ENCODE measurements at regions not wholly inside any gene's neighbourhood (a gene's known extent, or its start where the extent isn't known, plus 50 kb on each side); places are given as distances from the start of the nearest gene placed in this dataset.
"Not testable (repeated sequence)": the region's sequence is repeated elsewhere in the genome, so short reads cannot be mapped to it uniquely, and the experiment has no call there.

DNA sequence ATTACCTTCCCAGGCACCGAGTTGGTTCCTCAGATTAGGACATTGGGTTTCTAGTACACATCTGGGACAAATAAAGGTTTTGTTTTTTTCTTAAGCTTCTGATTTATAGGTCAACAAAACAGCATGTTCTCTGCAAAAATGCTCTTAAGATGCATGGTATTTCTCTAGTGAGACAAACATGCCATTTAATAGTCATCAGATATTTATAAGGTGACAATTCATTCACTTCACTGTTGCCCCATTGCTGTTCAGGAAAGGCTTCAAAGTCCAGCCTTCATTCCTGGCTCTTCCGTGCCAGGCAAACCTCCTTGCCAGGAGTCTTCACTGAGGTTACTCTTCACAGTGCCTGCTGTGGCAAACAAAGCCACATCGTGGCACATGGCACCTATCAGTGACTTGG lies 156.3 kb upstream of the FNDC3A start:
- peaks cover 8% of the 10 kb centered on the region for H3K27me3 Mint-ChIP-seq (ENCODE audit: low read depth)
- H3K4me3 Mint-ChIP-seq = no peak overlapping the region
- H3K27ac Mint-ChIP-seq = no peak overlapping the region
- H3K36me3 Mint-ChIP-seq (ENCODE audit: low read depth) = no peaks in the 10 kb centered on the region
- no peaks in the 10 kb centered on the region for H3K9me3 Mint-ChIP-seq
- H3K4me1 Mint-ChIP-seq (ENCODE audit: low read depth) = peaks cover 10% of the 10 kb centered on the region
- DNase-seq (ENCODE audit: low spot score) = no peak

DNA sequence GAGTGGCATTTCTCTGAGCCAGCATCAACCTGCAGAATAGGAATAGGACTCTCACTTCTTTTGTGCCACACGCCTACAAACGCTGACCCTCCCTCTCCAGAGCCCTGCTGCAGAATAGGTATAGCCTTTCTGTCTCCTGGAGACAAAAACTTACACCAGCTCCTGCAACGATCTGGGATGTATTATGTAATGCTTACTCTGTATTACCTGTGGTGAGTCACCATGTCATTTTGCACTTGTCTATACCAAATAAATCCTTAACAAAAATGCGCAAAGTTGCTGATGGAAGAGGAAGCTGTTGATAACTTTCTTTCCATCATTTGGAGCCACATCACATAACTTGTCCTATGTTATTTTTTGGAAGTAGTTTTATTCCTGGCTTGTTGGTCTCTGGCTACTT lies 155.8 kb upstream of the FNDC3A start:
- Mint-ChIP-seq H3K27ac (no peak overlapping the region), H3K4me1 (ENCODE audit: low read depth) (peaks cover 10% of the 10 kb centered on the region), H3K27me3 (ENCODE audit: low read depth) (peaks cover 8% of the 10 kb centered on the region), H3K4me3 (no peak overlapping the region), H3K36me3 (ENCODE audit: low read depth) (no peaks in the 10 kb centered on the region), H3K9me3 (no peaks in the 10 kb centered on the region)
- DNase-seq (ENCODE audit: low spot score) = no peak

DNA sequence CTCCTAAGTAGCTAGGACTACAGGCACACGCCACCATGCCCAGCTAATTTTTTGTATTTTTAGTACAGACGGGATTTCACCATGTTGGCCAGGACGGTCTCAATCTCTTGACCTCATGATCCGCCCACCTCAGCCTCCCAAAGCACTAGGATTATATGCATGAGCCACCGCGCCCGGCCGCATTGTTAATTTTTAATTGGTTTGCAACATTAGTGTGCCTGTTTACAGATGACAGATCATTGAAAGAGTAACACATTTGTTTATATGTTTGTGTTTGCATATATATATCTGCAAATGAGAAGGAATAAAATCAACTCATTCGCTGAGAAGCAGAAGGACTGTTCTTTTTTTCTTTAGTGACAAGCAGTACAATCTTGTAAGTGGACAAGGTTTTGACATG lies 152.2 kb upstream of the FNDC3A start:
- not testable (repeated sequence) for DNase-seq (ENCODE audit: low spot score); H3K27ac Mint-ChIP-seq; H3K36me3 Mint-ChIP-seq (ENCODE audit: low read depth); H3K4me1 Mint-ChIP-seq (ENCODE audit: low read depth); H3K27me3 Mint-ChIP-seq (ENCODE audit: low read depth); H3K4me3 Mint-ChIP-seq
- H3K9me3 Mint-ChIP-seq = peaks cover 12% of the 10 kb centered on the region

DNA sequence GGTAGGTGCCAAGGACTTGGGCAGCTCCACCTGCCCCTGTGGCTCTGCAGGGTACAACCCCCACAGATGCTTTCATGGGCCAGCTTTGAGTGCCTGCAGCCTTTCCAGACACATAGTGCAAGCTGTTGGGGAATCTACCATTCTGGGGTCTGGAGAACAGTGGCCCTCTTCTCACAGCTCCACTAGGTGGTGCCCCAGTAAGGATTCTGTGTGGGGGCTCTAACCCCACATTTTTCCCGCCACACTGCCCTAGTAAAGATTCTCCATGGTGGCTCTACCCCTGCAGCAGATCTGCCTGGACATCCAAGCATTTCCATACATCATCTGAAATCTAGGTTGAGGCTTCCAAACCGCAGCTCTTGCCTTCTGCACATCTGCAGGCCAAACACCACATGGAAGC lies 149.7 kb upstream of the FNDC3A start:
- H3K27me3 Mint-ChIP-seq (ENCODE audit: low read depth) = peaks cover 2% of the 10 kb centered on the region
- peaks cover 12% of the 10 kb centered on the region for H3K9me3 Mint-ChIP-seq
- H3K4me3 Mint-ChIP-seq = no peak overlapping the region
- H3K4me1 Mint-ChIP-seq (ENCODE audit: low read depth) = peaks cover 10% of the 10 kb centered on the region
- H3K27ac Mint-ChIP-seq = no peak overlapping the region
- peaks cover 4% of the 10 kb centered on the region for H3K36me3 Mint-ChIP-seq (ENCODE audit: low read depth)
- no peak for DNase-seq (ENCODE audit: low spot score)

DNA sequence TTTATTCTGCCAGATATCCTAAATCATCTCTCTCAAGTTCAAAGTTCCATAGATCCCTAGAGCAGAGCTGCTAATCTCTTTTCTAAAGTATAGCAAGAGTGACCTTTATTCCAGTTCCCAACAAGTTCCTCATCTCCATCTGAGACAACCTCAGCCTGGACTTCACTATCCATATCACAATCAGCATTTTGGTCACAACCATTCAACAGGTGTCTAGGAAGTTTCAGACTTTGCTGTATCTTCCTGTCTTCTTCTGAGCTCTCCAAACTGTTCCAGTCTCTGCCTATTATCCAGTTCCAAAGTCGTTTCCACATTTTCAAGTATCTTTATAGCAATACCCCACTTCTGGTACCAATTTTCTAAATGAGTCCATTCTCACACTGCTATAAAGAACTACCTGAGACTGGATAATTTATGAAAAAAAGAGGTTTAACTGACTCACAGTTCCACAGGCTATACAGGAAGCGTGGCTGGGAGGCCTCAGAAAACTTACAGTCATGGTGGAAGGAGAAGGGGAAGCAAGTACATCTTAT lies 148.7 kb upstream of the FNDC3A start:
- peaks cover 12% of the 10 kb centered on the region for H3K9me3 Mint-ChIP-seq
- H3K4me3 Mint-ChIP-seq; H3K27ac Mint-ChIP-seq; H3K27me3 Mint-ChIP-seq (ENCODE audit: low read depth); DNase-seq (ENCODE audit: low spot score); H3K36me3 Mint-ChIP-seq (ENCODE audit: low read depth): not testable (repeated sequence)
- peaks cover 12% of the 10 kb centered on the region for H3K4me1 Mint-ChIP-seq (ENCODE audit: low read depth)

DNA sequence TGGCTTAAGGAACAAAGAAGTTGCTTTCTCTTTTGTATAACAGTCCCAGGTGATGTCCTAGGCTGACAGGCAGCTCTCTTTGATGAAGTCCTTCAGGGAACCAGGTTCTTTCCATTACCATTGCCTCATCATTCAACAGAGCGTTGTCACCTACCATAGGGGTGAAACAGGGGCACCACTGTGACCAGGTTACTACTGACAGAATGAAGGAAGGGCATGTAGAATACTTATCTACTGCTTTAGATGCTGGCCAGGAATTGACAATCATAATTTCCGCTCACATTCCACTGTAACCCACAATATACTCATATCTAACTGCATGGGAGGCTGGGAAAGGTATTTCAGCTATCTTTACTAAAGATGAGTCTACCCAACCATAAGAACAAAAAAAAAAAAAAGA lies 148.0 kb upstream of the FNDC3A start:
- H3K27ac Mint-ChIP-seq = no peak overlapping the region
- H3K9me3 Mint-ChIP-seq = peaks cover 19% of the 10 kb centered on the region
- peaks cover 4% of the 10 kb centered on the region for H3K36me3 Mint-ChIP-seq (ENCODE audit: low read depth)
- peaks cover 2% of the 10 kb centered on the region for H3K27me3 Mint-ChIP-seq (ENCODE audit: low read depth)
- peaks cover 12% of the 10 kb centered on the region for H3K4me1 Mint-ChIP-seq (ENCODE audit: low read depth)
- DNase-seq (ENCODE audit: low spot score) = no peak
- H3K4me3 Mint-ChIP-seq = no peak overlapping the region

DNA sequence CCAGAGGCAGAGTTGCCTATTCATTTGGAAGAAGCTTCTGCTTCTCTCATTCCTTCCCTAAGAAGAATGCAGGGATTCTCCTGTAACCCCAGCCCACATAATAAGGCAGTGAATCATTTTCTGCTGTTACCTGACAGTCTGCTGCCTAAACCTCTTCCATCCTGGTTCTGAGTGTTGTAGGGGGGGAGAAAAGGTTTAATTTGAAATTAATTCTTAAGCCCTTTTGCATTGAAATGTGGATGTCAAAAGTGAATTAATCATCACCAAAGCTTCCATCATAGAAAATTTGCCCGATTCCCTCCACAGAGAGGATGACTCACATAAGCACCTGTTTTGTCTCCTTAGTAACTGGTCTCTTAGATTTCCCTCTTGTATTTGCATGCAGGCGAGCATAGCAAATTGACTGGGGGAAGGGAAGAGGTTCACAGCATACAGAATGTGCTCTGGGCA lies 146.7 kb upstream of the FNDC3A start:
- Mint-ChIP-seq H3K36me3 (ENCODE audit: low read depth) (peaks cover 4% of the 10 kb centered on the region), H3K4me1 (ENCODE audit: low read depth) (peaks cover 12% of the 10 kb centered on the region), H3K4me3 (no peak overlapping the region), H3K27ac (no peak overlapping the region), H3K9me3 (peaks cover 19% of the 10 kb centered on the region), H3K27me3 (ENCODE audit: low read depth) (peaks cover 2% of the 10 kb centered on the region)
- DNase-seq (ENCODE audit: low spot score) = no peak

DNA sequence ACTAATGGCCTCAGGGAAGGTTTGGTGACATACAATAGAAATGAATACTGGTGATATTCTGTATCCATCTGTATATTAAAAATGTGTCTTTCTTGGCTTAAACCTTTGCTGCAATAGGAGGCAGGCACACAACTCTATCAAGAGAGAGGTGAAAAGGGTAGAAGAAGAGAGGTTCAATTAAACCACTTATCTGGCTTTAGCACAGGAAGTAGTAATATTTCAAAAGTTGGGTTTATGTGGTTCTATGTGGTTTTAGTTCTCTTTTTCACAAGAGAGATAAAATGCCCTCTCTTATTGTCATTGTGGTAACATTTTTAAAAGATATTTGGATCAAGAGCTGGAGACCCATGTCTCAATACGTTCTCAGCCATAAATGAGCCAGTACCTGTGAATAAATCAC lies 146.2 kb upstream of the FNDC3A start:
- H3K36me3 Mint-ChIP-seq (ENCODE audit: low read depth) = peaks cover 4% of the 10 kb centered on the region
- peaks cover 19% of the 10 kb centered on the region for H3K9me3 Mint-ChIP-seq
- H3K27ac Mint-ChIP-seq = no peak overlapping the region
- DNase-seq (ENCODE audit: low spot score) = no peak
- H3K4me1 Mint-ChIP-seq (ENCODE audit: low read depth) = peaks cover 12% of the 10 kb centered on the region
- no peak overlapping the region for H3K4me3 Mint-ChIP-seq
- peaks cover 2% of the 10 kb centered on the region for H3K27me3 Mint-ChIP-seq (ENCODE audit: low read depth)

DNA sequence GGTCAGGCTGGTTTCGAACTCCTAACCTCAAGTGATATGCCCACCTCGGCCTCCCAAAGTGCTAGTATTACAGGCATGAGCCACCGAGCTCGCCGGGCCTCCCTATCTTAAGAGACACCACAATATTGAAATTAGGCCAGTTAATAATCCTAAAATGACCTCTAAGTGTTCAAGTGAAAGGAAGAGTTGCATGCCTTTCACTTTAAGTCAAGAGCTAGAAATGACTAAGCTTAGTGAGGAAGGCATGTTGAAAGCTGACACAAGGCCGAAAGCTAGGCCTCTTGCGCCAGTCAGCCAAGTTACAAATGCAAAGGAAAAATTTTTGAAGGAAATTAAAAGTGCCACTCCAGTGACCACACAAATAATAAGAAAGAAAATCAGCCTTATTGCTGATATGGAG lies 144.5 kb upstream of the FNDC3A start:
- Mint-ChIP-seq H3K27me3 (ENCODE audit: low read depth) (no peaks in the 10 kb centered on the region), H3K36me3 (ENCODE audit: low read depth) (peaks cover 4% of the 10 kb centered on the region)

DNA sequence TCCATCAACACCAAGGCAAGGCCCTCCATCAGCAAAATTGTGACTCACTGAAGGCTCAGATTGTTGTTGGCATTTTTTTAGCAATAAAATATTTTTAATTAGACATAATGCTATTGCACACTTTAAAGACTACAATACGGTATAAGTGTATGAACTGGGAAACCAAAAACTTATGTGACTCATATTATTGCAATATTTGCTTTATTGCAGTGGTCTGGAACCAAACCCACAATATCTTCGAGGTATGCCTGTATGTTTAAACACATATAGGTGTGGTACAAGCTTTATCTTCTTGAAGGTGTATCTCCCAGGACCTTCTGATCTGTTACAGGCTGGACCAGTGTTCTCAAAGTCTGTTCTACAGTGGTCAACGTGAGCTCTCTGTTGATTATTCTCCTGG lies 142.3 kb upstream of the FNDC3A start:
- H3K27ac Mint-ChIP-seq = no peak overlapping the region
- H3K36me3 Mint-ChIP-seq (ENCODE audit: low read depth) = no peaks in the 10 kb centered on the region
- peaks cover 7% of the 10 kb centered on the region for H3K9me3 Mint-ChIP-seq
- no peaks in the 10 kb centered on the region for H3K27me3 Mint-ChIP-seq (ENCODE audit: low read depth)
- H3K4me1 Mint-ChIP-seq (ENCODE audit: low read depth) = peaks cover 12% of the 10 kb centered on the region
- DNase-seq (ENCODE audit: low spot score) = no peak
- no peak overlapping the region for H3K4me3 Mint-ChIP-seq

More for the DNA sequence above, 144.5 kb upstream of the FNDC3A start:
- DNase-seq (ENCODE audit: low spot score) = no peak
- Mint-ChIP-seq H3K4me3 (no peak overlapping the region), H3K4me1 (ENCODE audit: low read depth) (peaks cover 12% of the 10 kb centered on the region), H3K27ac (no peak overlapping the region), H3K9me3 (peaks cover 15% of the 10 kb centered on the region)

DNA sequence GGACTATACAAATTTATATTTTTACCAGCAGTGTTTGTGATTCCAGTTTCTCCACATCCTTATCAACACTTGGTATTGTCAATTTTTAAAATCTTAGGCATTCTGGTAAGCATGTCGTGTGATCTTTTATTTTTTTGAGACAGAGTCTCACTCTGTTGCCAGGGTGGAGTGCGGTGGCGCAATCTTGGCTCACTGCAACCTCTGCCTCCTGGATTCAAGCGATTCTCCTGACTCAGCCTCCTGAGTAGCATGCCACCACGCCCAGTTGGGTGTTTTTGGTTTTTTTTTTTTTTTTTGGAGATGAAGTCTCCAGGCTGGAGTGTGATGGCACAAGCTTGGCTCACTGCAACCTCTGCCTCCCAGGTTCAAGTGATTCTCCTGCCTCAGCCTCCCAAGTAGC lies 140.4 kb upstream of the FNDC3A start:
- H3K27ac Mint-ChIP-seq; H3K4me3 Mint-ChIP-seq; H3K27me3 Mint-ChIP-seq (ENCODE audit: low read depth); H3K4me1 Mint-ChIP-seq (ENCODE audit: low read depth); DNase-seq (ENCODE audit: low spot score); H3K36me3 Mint-ChIP-seq (ENCODE audit: low read depth); H3K9me3 Mint-ChIP-seq: not testable (repeated sequence)

DNA sequence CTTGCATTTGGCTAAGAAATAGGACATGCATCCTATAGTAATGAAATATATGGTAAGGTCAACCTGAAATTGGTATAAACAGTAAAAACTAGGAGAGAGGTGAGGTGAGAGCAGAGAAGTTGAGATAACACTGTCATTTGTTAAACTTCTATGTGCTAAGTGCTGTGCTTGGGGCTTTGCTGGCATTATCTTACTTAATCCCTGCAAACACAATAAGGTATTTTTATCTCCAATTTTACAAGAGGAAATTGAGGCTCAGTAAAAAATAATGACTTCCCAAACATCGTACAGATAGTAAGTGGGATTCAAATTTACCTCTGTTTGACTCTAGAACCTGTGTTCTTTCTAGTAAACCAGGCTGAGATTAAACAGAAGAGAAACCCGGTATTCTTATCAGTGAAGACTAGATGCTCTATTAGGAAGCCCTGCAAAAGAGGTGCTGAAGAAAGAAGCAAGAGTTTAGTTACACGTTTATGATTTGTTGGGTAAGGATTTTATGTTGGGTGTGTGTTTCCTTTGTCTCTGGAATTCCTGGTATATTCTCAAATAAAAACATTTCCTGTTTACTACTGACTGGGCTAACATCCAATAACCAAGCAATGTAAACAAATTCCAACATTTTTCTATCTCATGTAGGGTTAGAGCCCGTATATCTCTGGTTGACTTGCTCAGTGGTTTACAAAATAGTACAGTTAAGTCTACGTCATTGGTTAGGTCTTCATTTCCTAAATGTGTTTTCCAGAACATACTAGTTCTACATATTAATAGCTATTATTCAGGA lies 137.3 kb upstream of the FNDC3A start:
- Mint-ChIP-seq H3K9me3 (no peaks in the 10 kb centered on the region), H3K4me1 (ENCODE audit: low read depth) (no peaks in the 10 kb centered on the region), H3K27ac (no peak overlapping the region), H3K4me3 (no peak overlapping the region), H3K36me3 (ENCODE audit: low read depth) (no peaks in the 10 kb centered on the region), H3K27me3 (ENCODE audit: low read depth) (peaks cover 19% of the 10 kb centered on the region)
- DNase-seq (ENCODE audit: low spot score) = no peak

DNA sequence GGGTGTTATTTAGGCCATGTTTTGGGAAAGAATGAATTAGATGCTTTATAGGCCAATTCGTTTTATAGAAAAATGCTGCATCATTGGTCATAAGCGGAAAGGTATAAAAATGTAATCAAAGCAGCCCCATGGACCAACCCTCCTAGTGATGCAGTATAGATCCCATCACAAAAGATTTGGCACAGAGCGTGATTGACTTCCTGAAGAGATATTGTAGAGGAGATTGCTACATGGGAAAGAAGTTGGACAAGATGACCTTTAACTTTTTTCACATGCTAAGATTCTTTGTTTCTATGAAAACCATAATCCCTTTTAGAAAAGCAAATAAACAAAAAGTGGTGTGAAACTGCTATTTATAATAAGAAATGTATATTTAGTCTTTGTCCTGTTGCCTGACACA lies 136.5 kb upstream of the FNDC3A start:
- H3K36me3 Mint-ChIP-seq (ENCODE audit: low read depth) = no peaks in the 10 kb centered on the region
- no peak for DNase-seq (ENCODE audit: low spot score)
- H3K9me3 Mint-ChIP-seq = no peaks in the 10 kb centered on the region
- H3K4me1 Mint-ChIP-seq (ENCODE audit: low read depth) = no peaks in the 10 kb centered on the region
- no peak overlapping the region for H3K27ac Mint-ChIP-seq
- peaks cover 20% of the 10 kb centered on the region for H3K27me3 Mint-ChIP-seq (ENCODE audit: low read depth)
- H3K4me3 Mint-ChIP-seq = no peak overlapping the region

DNA sequence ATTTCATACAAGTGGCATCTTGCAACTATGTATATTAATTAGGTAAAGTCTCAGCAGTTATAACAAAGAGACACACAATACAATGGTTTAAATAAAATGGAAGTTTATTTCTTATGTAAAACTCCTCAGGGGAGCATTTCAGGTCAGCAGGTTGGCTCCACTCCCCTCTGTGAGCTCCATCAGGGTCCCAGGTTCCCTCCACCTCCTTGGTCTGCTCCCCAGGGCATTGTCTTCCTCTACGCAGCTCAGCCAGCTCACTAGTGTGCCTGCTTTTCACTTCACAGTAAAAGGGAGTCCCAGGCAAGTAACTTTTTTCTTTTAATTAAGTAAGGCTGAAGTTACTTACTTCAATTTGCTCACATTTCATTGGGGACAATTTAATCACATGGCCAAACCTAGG lies 135.3 kb upstream of the FNDC3A start:
- no peaks in the 10 kb centered on the region for H3K36me3 Mint-ChIP-seq (ENCODE audit: low read depth)
- H3K27ac Mint-ChIP-seq = no peak overlapping the region
- H3K27me3 Mint-ChIP-seq (ENCODE audit: low read depth) = peaks cover 20% of the 10 kb centered on the region
- H3K4me3 Mint-ChIP-seq = no peak overlapping the region
- no peaks in the 10 kb centered on the region for H3K9me3 Mint-ChIP-seq
- H3K4me1 Mint-ChIP-seq (ENCODE audit: low read depth) = no peaks in the 10 kb centered on the region
- no peak for DNase-seq (ENCODE audit: low spot score)

DNA sequence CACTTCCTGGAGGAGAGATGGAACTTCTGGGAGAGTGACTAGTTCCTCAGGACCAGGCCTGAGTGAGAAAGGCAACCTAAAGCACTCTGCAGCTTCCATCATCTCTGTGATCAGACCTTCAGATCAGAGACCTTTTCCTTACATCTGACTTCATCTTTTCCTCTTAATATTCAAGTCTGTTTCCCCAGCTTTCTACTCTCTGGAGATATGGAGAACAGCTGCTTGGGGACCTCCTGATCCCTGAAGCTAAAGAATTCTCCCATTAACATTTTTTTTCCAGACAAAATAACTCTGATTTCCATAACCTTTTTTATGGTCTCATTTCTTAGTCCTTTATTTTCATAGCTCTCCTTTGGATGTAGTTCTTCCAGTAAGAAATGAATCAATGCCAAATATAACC lies 133.4 kb upstream of the FNDC3A start:
- no peaks in the 10 kb centered on the region for H3K9me3 Mint-ChIP-seq
- no peaks in the 10 kb centered on the region for H3K36me3 Mint-ChIP-seq (ENCODE audit: low read depth)
- peaks cover 22% of the 10 kb centered on the region for H3K27me3 Mint-ChIP-seq (ENCODE audit: low read depth)
- H3K4me1 Mint-ChIP-seq (ENCODE audit: low read depth) = no peaks in the 10 kb centered on the region
- H3K4me3 Mint-ChIP-seq = no peak overlapping the region
- no peak for DNase-seq (ENCODE audit: low spot score)
- no peak overlapping the region for H3K27ac Mint-ChIP-seq

Data from T-helper 2 cell treated with Interferon-gamma antibody and Interleukin-4, amounts not matched to agents 5 μg/mL and 100 μg/mL, for 36 hours (primary cell).